Immature natural killer cell (primary cell): ENCODE measurements at regions not wholly inside any gene's neighbourhood (a gene's known extent, or its start where the extent isn't known, plus 50 kb on each side); places are given as distances from the start of the nearest gene placed in this dataset.
"Not testable (repeated sequence)": the region's sequence is repeated elsewhere in the genome, so short reads cannot be mapped to it uniquely, and the experiment has no call there.

Experiments used
- DNase-seq, 3 donors: peaks; one replicate each; pipeline ENCODE4 v3.0.0; 2022; ENCODE audit warnings: mixed read lengths in 1 of 3
- H3K27ac Mint-ChIP-seq, 6 donors: one replicate each; pipeline ENCODE4 v1.8.0; 2020; ENCODE audit warnings: mixed read lengths in 6 of 6, mild to moderate bottlenecking in 5 of 6, inconsistent platforms in 4 of 6, moderate library complexity in 3 of 6
- H3K27me3 Mint-ChIP-seq, 3 donors: one replicate each; pipeline ENCODE4 v1.8.0; 2020 to 2021; ENCODE audit warnings: low read depth in 3 of 3, mild to moderate bottlenecking in 3 of 3, mixed read lengths in 3 of 3, moderate library complexity in 3 of 3, inconsistent platforms in 1 of 3
- H3K36me3 Mint-ChIP-seq, 3 donors: one replicate each; pipeline ENCODE4 v1.8.0; 2020; ENCODE audit warnings: mixed read lengths in 3 of 3, inconsistent platforms in 2 of 3, mild to moderate bottlenecking in 2 of 3
- H3K4me1 Mint-ChIP-seq, 2 donors: one replicate each; pipeline ENCODE4 v1.8.0; 2020; ENCODE audit warnings: inconsistent platforms in 2 of 2, mild to moderate bottlenecking in 2 of 2, mixed read lengths in 2 of 2, moderate library complexity in 1 of 2
- H3K4me3 Mint-ChIP-seq, 5 donors: one replicate each; pipeline ENCODE4 v1.8.0; 2020; ENCODE audit warnings: mild to moderate bottlenecking in 5 of 5, mixed read lengths in 5 of 5, inconsistent platforms in 3 of 5, moderate library complexity in 3 of 5
- H3K9me3 Mint-ChIP-seq, 6 donors: one replicate each; pipeline ENCODE4 v1.8.0; 2020; ENCODE audit warnings: mild to moderate bottlenecking in 6 of 6, mixed read lengths in 6 of 6, inconsistent platforms in 4 of 6, moderate library complexity in 3 of 6

GRCh38 chr4:138348055-138348454 is 105.9 kb upstream of the SLC7A11 start:
- DNase-seq = no peak
- Mint-ChIP-seq H3K27me3 (peaks cover 0 to 5% (median 0%) of the 10 kb centered on the region in 3 donors), H3K4me1 (peaks cover 1 to 11% of the 10 kb centered on the region in 2 donors), H3K36me3 (no peaks in the 10 kb centered on the region), H3K27ac (no peak overlapping the region), H3K9me3 (peaks cover 0 to 22% (median 11%) of the 10 kb centered on the region in 6 donors), H3K4me3 (no peak overlapping the region)

DNA sequence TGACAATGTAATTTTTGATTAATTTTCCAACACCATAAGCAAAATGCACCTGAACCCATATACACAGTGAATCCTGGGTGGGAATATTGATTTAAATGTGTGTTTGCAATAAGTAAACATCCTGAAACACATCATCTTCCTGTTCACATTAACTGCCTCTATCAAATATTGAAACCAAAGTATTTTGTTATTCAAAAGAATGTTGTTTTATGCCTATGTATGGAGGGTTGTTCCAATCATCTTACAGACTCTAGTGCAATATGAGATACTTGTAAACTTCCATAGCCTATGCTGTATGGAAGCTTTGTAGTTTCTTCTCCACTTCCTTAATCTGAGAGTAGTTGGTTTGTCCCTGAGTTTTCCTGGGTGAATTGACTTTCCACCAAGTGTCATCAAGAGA is 105.4 kb upstream of the SLC7A11 start:
- Mint-ChIP-seq H3K4me1 (peaks cover 3 to 11% of the 10 kb centered on the region in 2 donors), H3K36me3 (no peaks in the 10 kb centered on the region), H3K27ac (no peak overlapping the region), H3K9me3 (peaks cover 0 to 19% (median 12%) of the 10 kb centered on the region in 6 donors), H3K4me3 (no peak overlapping the region), H3K27me3 (peaks cover 0 to 5% (median 0%) of the 10 kb centered on the region in 3 donors)
- DNase-seq = no peak

DNA sequence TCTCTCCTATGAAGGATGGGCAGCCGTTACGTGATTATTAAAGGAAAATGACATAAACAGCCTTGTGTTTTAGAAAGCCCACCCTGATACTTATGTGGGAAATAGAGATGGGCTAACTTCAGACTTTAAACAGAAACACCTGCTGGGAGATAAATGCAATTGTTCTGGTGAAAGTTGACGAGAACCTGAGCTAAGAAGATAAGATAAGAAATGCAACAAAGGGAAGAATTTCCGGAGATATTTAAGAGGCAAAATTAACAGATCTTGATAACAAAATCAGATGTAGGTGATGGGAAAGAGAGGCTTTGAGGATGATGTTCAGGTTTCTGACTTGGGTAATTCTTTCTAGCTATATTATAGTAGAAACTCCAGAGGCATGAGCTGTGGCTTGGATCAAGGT is 102.7 kb upstream of the SLC7A11 start:
- Mint-ChIP-seq H3K27me3 (peaks cover 0 to 5% (median 0%) of the 10 kb centered on the region in 3 donors), H3K4me1 (peaks cover 3 to 20% of the 10 kb centered on the region in 2 donors), H3K9me3 (peaks cover 3 to 15% (median 9%) of the 10 kb centered on the region in 6 donors), H3K4me3 (no peak overlapping the region), H3K36me3 (no peaks in the 10 kb centered on the region), H3K27ac (no peak overlapping the region)
- no peak for DNase-seq

- Mint-ChIP-seq H3K36me3 (no peaks in the 10 kb centered on the region), H3K4me3 (no peak overlapping the region), H3K4me1 (peaks cover 3 to 20% of the 10 kb centered on the region in 2 donors), H3K27ac (no peak overlapping the region), H3K9me3 (peaks cover 3 to 15% (median 7%) of the 10 kb centered on the region in 6 donors), H3K27me3 (peaks cover 0 to 5% (median 0%) of the 10 kb centered on the region in 3 donors)
- DNase-seq = no peak
Observed at GRCh38 chr4:138344054-138344453, 101.9 kb upstream of the SLC7A11 start.

DNA sequence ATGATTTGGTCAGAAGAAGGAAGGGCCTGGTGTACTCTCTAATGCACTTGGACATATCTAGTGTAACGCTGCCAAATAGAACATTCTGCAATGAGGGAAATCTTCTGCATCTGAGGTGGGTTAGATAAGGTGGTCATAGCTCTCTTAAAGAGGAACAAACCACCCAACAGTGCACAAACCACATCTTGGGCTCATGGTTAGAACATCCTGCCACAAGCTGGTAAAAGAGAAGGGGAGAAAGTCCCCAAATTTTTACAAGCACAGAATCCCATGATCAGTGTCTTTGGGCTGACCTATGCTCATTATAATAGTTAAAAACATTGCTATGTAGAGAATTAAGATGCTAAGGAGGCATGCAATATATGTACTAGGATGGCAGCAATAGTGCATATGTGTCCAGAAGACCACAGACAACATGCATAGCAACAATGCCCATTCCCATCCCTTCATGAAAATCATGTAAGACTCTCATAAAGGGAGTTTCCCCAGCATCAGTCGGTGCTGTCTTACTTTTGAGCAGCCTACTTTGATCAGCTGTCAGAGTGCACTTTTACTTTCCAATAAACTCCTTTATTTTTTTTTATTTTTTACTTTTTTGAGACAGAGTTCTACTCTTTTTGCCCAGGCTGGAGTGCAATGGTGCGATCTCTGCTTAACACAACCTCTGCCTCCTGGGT is 99.7 kb upstream of the SLC7A11 start:
- Mint-ChIP-seq H3K9me3 (peaks cover 0 to 20% (median 4%) of the 10 kb centered on the region in 6 donors), H3K27ac (no peak overlapping the region), H3K27me3 (peaks cover 0 to 3% (median 0%) of the 10 kb centered on the region in 3 donors), H3K36me3 (no peaks in the 10 kb centered on the region), H3K4me3 (peak overlapping the region in 1 of 5 donors; percentile 35), H3K4me1 (peaks cover 3 to 20% of the 10 kb centered on the region in 2 donors)
- peak; percentile 3 to 26 (median 4) for DNase-seq

- Mint-ChIP-seq H3K4me1 (peaks cover 2 to 15% of the 10 kb centered on the region in 2 donors), H3K27ac (no peak overlapping the region), H3K36me3 (no peaks in the 10 kb centered on the region), H3K4me3 (no peak overlapping the region), H3K9me3 (peaks cover 0 to 17% (median 7%) of the 10 kb centered on the region in 6 donors), H3K27me3 (peaks cover 0 to 3% (median 0%) of the 10 kb centered on the region in 3 donors)
- no peak for DNase-seq
Observed at GRCh38 chr4:138338840-138339239, 96.7 kb upstream of the SLC7A11 start.

- H3K9me3 Mint-ChIP-seq = peaks cover 0 to 14% (median 6%) of the 10 kb centered on the region in 6 donors
- DNase-seq, H3K4me3 Mint-ChIP-seq, H3K27me3 Mint-ChIP-seq, H3K4me1 Mint-ChIP-seq, H3K36me3 Mint-ChIP-seq, H3K27ac Mint-ChIP-seq: not testable (repeated sequence)
Observed at GRCh38 chr4:138338222-138338621, 96.1 kb upstream of the SLC7A11 start.

- Mint-ChIP-seq H3K4me3 (no peak overlapping the region), H3K4me1 (no peaks in the 10 kb centered on the region), H3K27me3 (peaks cover 0 to 4% (median 0%) of the 10 kb centered on the region in 3 donors), H3K27ac (no peak overlapping the region), H3K36me3 (no peaks in the 10 kb centered on the region), H3K9me3 (peaks cover 0 to 21% (median 12%) of the 10 kb centered on the region in 6 donors)
- DNase-seq = no peak
Observed at GRCh38 chr4:138334346-138335016, 92.3 kb upstream of the SLC7A11 start.

DNA sequence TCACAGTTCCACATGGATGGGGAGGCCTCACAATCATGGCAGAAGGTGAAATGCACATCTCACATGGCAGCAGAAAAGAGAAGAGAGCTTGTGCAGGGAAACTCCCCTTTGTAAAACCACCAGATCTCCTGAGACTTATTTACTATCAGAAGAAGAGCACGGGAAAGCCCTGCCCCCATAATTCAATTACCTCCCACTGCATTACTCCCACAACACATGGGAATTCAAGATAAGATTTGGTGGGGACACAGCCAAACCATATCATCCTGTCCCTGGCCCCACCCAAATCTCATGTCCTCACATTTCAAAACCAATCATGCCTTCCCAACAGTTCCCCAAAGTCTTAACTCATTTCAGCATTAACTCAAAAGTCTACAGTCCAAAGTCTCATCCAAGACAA is 90.3 kb upstream of the SLC7A11 start:
- peaks cover 0 to 27% (median 14%) of the 10 kb centered on the region in 6 donors for H3K9me3 Mint-ChIP-seq
- not testable (repeated sequence) for H3K36me3 Mint-ChIP-seq, DNase-seq, H3K27me3 Mint-ChIP-seq, H3K27ac Mint-ChIP-seq, H3K4me3 Mint-ChIP-seq, H3K4me1 Mint-ChIP-seq

DNA sequence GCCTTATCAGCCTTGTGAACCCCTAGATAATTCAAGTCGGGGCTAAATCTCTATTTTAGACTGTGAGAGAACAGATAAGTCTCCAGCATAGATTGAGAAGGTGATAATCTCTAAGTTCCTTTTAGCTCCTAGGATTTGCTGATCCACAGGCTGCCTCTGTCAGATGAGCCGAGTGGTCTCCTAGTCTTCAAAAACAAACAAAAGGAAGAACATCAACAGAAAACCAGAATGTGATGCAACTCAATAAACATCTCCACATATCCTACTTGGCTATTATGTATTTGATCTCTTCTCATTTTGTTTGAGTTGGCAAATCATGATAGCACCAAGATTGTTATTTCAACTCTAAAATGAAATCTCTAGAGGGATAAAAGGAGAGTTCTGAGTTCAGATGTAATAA is 88.4 kb upstream of the SLC7A11 start:
- no peaks in the 10 kb centered on the region for H3K36me3 Mint-ChIP-seq

DNA sequence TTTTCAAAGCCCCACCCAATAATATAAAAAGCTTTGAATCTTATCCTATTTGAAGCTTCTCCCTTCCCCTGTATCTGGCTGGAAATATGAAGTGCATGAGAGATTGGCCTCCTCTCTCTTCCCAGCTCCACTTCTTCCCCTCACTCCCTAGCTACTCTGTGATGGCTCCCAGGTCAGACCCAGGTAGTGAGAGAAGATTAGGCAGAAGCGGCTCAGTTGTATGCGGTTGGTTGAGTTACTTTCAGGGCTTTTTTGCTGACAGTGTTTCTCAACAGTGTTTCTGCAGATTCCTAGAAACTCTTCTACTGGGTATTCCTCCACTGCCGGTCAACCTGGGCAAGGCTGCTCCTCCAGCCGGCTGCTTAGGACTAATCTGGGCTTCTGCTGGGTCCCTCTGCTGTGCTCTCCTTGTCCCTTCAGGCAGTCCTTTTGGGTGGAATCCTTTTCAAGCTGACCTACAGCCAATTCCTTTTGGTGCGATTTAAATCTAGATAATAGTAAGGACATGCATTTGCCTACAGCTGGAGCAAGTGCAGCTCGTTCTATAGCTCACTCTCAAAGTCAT is 87.4 kb upstream of the SLC7A11 start:
- no peak for DNase-seq
- H3K27ac Mint-ChIP-seq = no peak overlapping the region
- no peaks in the 10 kb centered on the region for H3K4me1 Mint-ChIP-seq
- H3K9me3 Mint-ChIP-seq = peaks cover 0 to 21% (median 12%) of the 10 kb centered on the region in 6 donors
- H3K36me3 Mint-ChIP-seq = no peaks in the 10 kb centered on the region
- H3K4me3 Mint-ChIP-seq = no peak overlapping the region
- peaks cover 0 to 4% (median 0%) of the 10 kb centered on the region in 3 donors for H3K27me3 Mint-ChIP-seq

More for the DNA sequence above, 88.4 kb upstream of the SLC7A11 start:
- Mint-ChIP-seq H3K9me3 (peaks cover 0 to 22% (median 13%) of the 10 kb centered on the region in 6 donors), H3K27me3 (peaks cover 0 to 4% (median 0%) of the 10 kb centered on the region in 3 donors), H3K4me3 (no peak overlapping the region), H3K4me1 (no peaks in the 10 kb centered on the region), H3K27ac (no peak overlapping the region)
- no peak for DNase-seq

DNA sequence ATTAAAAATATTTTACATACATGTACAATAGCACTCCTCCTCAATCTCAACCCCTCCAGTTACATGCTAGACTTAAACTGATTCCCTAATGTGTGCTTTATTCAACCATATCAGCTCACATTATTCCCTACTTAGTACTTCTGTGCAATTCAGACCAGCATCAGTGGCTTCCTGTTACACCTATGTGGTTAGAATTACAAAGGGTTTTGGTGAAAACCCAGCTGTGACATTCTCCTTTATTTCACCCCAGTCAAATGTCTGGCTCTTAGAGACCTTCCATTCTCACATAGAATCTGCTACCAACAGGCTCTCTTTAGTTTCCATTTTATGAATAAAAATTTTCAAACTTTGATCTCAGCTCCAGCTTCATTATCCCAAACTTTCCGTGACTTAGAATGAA is 85.2 kb upstream of the SLC7A11 start:
- no peak overlapping the region for H3K4me3 Mint-ChIP-seq
- no peak for DNase-seq
- no peaks in the 10 kb centered on the region for H3K27me3 Mint-ChIP-seq
- H3K4me1 Mint-ChIP-seq = no peaks in the 10 kb centered on the region
- H3K36me3 Mint-ChIP-seq = no peaks in the 10 kb centered on the region
- H3K27ac Mint-ChIP-seq = no peak overlapping the region
- H3K9me3 Mint-ChIP-seq = peaks cover 0 to 26% (median 13%) of the 10 kb centered on the region in 6 donors

DNA sequence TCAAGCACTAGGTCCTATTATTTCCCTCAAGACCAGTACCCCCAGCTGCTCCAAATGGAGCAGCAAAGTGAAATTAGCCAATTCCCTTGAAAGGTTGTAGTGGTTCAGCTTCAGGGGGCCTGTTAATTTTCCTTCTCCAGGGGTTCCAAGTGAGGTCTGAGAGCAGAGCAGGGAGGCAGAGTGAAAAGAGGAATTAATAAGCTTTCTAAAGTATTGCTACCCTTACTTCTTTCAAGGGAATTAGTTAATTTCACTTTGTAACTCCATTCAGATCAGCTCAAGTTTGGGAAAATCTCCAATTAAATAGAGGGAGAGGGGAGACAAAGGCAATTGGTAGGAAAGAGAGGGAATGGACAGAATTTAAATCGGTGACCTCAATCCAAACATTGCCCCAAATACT is 78.7 kb upstream of the SLC7A11 start:
- DNase-seq = no peak
- H3K27ac Mint-ChIP-seq = no peak overlapping the region
- peaks cover 4 to 32% (median 7%) of the 10 kb centered on the region in 6 donors for H3K9me3 Mint-ChIP-seq
- H3K36me3 Mint-ChIP-seq = no peaks in the 10 kb centered on the region
- no peak overlapping the region for H3K4me3 Mint-ChIP-seq
- H3K27me3 Mint-ChIP-seq = peaks cover 0 to 2% (median 0%) of the 10 kb centered on the region in 3 donors
- H3K4me1 Mint-ChIP-seq = no peaks in the 10 kb centered on the region

GRCh38 chr4:138320030-138320429 is 77.9 kb upstream of the SLC7A11 start:
- Mint-ChIP-seq H3K36me3 (no peaks in the 10 kb centered on the region), H3K9me3 (peaks cover 5 to 29% (median 8%) of the 10 kb centered on the region in 6 donors)

More at GRCh38 chr4:138320030-138320429, 77.9 kb upstream of the SLC7A11 start:
- Mint-ChIP-seq H3K4me1 (no peaks in the 10 kb centered on the region), H3K27me3 (peaks cover 0 to 3% (median 0%) of the 10 kb centered on the region in 3 donors), H3K27ac (no peak overlapping the region), H3K4me3 (no peak overlapping the region)
- no peak for DNase-seq
